Right lobe of liver (tissue), 4 donors: ENCODE measurements at regions not wholly inside any gene's neighbourhood (a gene's known extent, or its start where the extent isn't known, plus 50 kb on each side); places are given as distances from the start of the nearest gene placed in this dataset.

ENCODE experiments used
- CTCF ChIP-seq, 4 donors: fragments of 200-600 bp in 3 of 4; fragments of 450-650 bp in 1 of 4; IDR thresholded peaks; one replicate each; pipeline versions ENCODE4 v1.5.1 to v1.8.0; 2016 to 2022; ENCODE audit warnings: antibody characterized with exemption in 4 of 4, mild to moderate bottlenecking in 2 of 4
- POLR2A ChIP-seq: fragments of 450-650 bp; IDR thresholded peaks from one replicate; pipeline ENCODE4 v1.6.1; 2017; ENCODE audit warnings: antibody characterized with exemption, mild to moderate bottlenecking
- donor health status: DM: no; HTN: no; CAD: no.
- donor health status: DM: no; HTN: no; CAD: no.
- donor health status: DM: no; HTN: yes; CAD: no.

- TF ChIP-seq CTCF (IDR thresholded peaks at IDR 0.05) (no peak), POLR2A (no peak)
These were observed 243.5 kb downstream of the GPAT3 start for GRCh38 chr4:83779103-83780052.
